Neural cell (in vitro differentiated cells): ENCODE measurements at regions not wholly inside any gene's neighbourhood (a gene's known extent, or its start where the extent isn't known, plus 50 kb on each side); places are given as distances from the start of the nearest gene placed in this dataset.

Experiments
- H2AFZ ChIP-seq: fragments of 200-600, 300-800 bp; sonication (generic), shearing (Covaris generic); 2 replicates; pipeline ENCODE4 v1.6.0; 2014; ENCODE audit warnings: low read depth, mild to moderate bottlenecking, antibody characterized with exemption, low read length, moderate library complexity
- H3F3A ChIP-seq: fragments of 200-600 bp; shearing (Covaris generic); 2 replicates; pipeline ENCODE4 v1.6.1; 2016; ENCODE audit warnings: mild to moderate bottlenecking, moderate library complexity, mixed read lengths, antibody characterized with exemption, low read length; ENCODE audit not compliant: insufficient read depth, poor library complexity, severe bottlenecking
- H3K27ac ChIP-seq: fragments of 200-600, 300-800 bp; sonication (generic), shearing (Covaris generic); 2 replicates; pipeline ENCODE4 v1.5.1; 2014; ENCODE audit warnings: mild to moderate bottlenecking, low read length, moderate library complexity
- H3K27me3 ChIP-seq: fragments of 300-800, 200-600 bp; sonication (generic), shearing (Covaris generic); 2 replicates; pipeline ENCODE4 v1.6.0; 2014; ENCODE audit warnings: mild to moderate bottlenecking, low read depth, low read length, moderate library complexity; ENCODE audit not compliant: insufficient read depth
- H3K36me3 ChIP-seq: fragments of 300-800, 200-600 bp; sonication (generic), shearing (Covaris generic); 2 replicates; pipeline ENCODE4 v1.5.1; 2014; ENCODE audit warnings: mild to moderate bottlenecking, antibody characterized with exemption, low read length, moderate library complexity; ENCODE audit not compliant: insufficient read depth
- H3K4me2 ChIP-seq: fragments of 300-800, 200-600 bp; sonication (generic), shearing (Covaris generic); 2 replicates; pipeline ENCODE4 v1.6.0; 2014; ENCODE audit warnings: mild to moderate bottlenecking, low read length
- H3K4me3 ChIP-seq: fragments of 300-800, 200-600 bp; sonication (generic), shearing (Covaris generic); 2 replicates; pipeline ENCODE4 v1.5.1; 2014; ENCODE audit warnings: mild to moderate bottlenecking, low read length, moderate library complexity
- H3K79me2 ChIP-seq: fragments of 200-600 bp; shearing (Covaris generic); replicated peaks from 2 replicates; pipeline ENCODE4 v1.6.0; 2014; ENCODE audit warnings: mild to moderate bottlenecking, low read length, moderate library complexity; ENCODE audit not compliant: insufficient read depth
- H3K9ac ChIP-seq: fragments of 300-800, 200-600 bp; sonication (generic), shearing (Covaris generic); 2 replicates; pipeline ENCODE4 v1.6.1; 2016; ENCODE audit warnings: mild to moderate bottlenecking, low read length, mixed read lengths
- H3K9me2 ChIP-seq: fragments of 200-600 bp; shearing (Covaris generic); 2 replicates; pipeline ENCODE4 v1.6.1; 2016; ENCODE audit warnings: mild to moderate bottlenecking, low read length, mixed read lengths; ENCODE audit not compliant: insufficient read depth
- H3K9me3 ChIP-seq: fragments of 200-600, 300-800 bp; sonication (generic), shearing (Covaris generic); 2 replicates; pipeline ENCODE4 v1.6.1; 2016; ENCODE audit warnings: mild to moderate bottlenecking, mixed run types, low read length, moderate library complexity, mixed read lengths
- H4K20me1 ChIP-seq: fragments of 200-600 bp; shearing (Covaris generic); 2 replicates; pipeline ENCODE4 v1.6.1; 2016; ENCODE audit warnings: mild to moderate bottlenecking, mixed run types; ENCODE audit not compliant: insufficient read depth
- EP300 ChIP-seq: fragments of 450-650 bp; conservative IDR thresholded peaks from 2 replicates; pipeline ENCODE4 v1.6.1; 2014; ENCODE audit warnings: antibody characterized with exemption, mild to moderate bottlenecking, moderate library complexity; ENCODE audit not compliant: poor library complexity, severe bottlenecking
- EZH2 ChIP-seq: fragments of 200-600, 300-800 bp; shearing (Covaris generic), sonication (generic); IDR thresholded peaks from 2 replicates; pipeline ENCODE4 v1.6.1; 2014; ENCODE audit warnings: antibody characterized with exemption, low read length, borderline replicate concordance, mild to moderate bottlenecking; ENCODE audit not compliant: insufficient read depth, poor library complexity, severe bottlenecking
- MXI1 ChIP-seq: fragments of 450-650 bp; conservative IDR thresholded peaks from 2 replicates; pipeline ENCODE4 v1.6.1; 2014; ENCODE audit warnings: antibody characterized with exemption, mild to moderate bottlenecking; ENCODE audit not compliant: poor library complexity, severe bottlenecking
- POLR2AphosphoS5 ChIP-seq: IDR thresholded peaks from 2 replicates; pipeline ENCODE4 v1.6.1; 2012
- RAD21 ChIP-seq: fragments of 450-650 bp; conservative IDR thresholded peaks from 2 replicates; pipeline ENCODE4 v1.6.1; 2014; ENCODE audit warnings: antibody characterized with exemption, mild to moderate bottlenecking, moderate library complexity
- SMC3 ChIP-seq: fragments of 450-650 bp; conservative IDR thresholded peaks from 2 replicates; pipeline ENCODE4 v1.6.1; 2014; ENCODE audit warnings: antibody characterized with exemption, mild to moderate bottlenecking, moderate library complexity; ENCODE audit not compliant: poor library complexity
- TAF1 ChIP-seq: IDR thresholded peaks from 2 replicates; pipeline ENCODE4 v1.6.1; 2012; ENCODE audit warnings: low read depth
- TF ChIP-seq, protein P1 (sequence below): IDR thresholded peaks from 2 replicates; pipeline ENCODE4 v1.6.1; 2012; ENCODE audit warnings: borderline replicate concordance
- TF ChIP-seq, protein P2 (sequence below): fragments of 450-650 bp; IDR thresholded peaks from 2 replicates; pipeline ENCODE4 v1.5.1; 2014; ENCODE audit warnings: antibody characterized with exemption, mild to moderate bottlenecking, moderate library complexity; ENCODE audit not compliant: poor library complexity, severe bottlenecking

DNA sequence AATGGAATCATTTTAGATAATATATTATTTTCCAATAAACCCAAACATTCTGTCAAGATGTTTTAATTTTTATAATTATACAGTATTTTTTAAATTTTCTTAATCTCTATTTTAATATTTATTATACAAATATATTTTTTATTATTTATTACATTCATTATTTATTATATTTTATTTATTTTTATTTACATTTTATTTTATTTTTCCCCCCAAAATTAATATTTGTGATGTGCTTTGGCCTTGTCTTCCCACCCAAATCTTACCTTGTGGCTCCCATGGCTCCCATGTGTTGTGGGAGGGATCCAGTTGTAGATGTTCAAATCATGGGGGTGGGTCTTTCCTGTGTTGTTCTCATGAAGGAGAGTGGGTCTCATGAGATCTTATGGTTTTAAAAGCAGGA is 382.1 kb downstream of the TLE4 start:
- no peaks in the 10 kb centered on the region for H3K9me3 ChIP-seq
- H3K9ac ChIP-seq = no peak overlapping the region
- H3K4me3 ChIP-seq = no peak overlapping the region
- no peak overlapping the region for H3K27ac ChIP-seq
- no peak for TF ChIP-seq SMC3
- TF ChIP-seq, protein P1, sequence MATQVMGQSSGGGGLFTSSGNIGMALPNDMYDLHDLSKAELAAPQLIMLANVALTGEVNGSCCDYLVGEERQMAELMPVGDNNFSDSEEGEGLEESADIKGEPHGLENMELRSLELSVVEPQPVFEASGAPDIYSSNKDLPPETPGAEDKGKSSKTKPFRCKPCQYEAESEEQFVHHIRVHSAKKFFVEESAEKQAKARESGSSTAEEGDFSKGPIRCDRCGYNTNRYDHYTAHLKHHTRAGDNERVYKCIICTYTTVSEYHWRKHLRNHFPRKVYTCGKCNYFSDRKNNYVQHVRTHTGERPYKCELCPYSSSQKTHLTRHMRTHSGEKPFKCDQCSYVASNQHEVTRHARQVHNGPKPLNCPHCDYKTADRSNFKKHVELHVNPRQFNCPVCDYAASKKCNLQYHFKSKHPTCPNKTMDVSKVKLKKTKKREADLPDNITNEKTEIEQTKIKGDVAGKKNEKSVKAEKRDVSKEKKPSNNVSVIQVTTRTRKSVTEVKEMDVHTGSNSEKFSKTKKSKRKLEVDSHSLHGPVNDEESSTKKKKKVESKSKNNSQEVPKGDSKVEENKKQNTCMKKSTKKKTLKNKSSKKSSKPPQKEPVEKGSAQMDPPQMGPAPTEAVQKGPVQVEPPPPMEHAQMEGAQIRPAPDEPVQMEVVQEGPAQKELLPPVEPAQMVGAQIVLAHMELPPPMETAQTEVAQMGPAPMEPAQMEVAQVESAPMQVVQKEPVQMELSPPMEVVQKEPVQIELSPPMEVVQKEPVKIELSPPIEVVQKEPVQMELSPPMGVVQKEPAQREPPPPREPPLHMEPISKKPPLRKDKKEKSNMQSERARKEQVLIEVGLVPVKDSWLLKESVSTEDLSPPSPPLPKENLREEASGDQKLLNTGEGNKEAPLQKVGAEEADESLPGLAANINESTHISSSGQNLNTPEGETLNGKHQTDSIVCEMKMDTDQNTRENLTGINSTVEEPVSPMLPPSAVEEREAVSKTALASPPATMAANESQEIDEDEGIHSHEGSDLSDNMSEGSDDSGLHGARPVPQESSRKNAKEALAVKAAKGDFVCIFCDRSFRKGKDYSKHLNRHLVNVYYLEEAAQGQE = no peak
- TF ChIP-seq, protein P2, sequence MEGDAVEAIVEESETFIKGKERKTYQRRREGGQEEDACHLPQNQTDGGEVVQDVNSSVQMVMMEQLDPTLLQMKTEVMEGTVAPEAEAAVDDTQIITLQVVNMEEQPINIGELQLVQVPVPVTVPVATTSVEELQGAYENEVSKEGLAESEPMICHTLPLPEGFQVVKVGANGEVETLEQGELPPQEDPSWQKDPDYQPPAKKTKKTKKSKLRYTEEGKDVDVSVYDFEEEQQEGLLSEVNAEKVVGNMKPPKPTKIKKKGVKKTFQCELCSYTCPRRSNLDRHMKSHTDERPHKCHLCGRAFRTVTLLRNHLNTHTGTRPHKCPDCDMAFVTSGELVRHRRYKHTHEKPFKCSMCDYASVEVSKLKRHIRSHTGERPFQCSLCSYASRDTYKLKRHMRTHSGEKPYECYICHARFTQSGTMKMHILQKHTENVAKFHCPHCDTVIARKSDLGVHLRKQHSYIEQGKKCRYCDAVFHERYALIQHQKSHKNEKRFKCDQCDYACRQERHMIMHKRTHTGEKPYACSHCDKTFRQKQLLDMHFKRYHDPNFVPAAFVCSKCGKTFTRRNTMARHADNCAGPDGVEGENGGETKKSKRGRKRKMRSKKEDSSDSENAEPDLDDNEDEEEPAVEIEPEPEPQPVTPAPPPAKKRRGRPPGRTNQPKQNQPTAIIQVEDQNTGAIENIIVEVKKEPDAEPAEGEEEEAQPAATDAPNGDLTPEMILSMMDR = no peak
- no peak for TF ChIP-seq EP300
- no peak for TF ChIP-seq TAF1
- no peak for TF ChIP-seq MXI1
- no peak for TF ChIP-seq RAD21
- no peak for TF ChIP-seq EZH2
- no peak for TF ChIP-seq POLR2AphosphoS5
- no peaks in the 10 kb centered on the region for H3F3A ChIP-seq
- H3K4me2 ChIP-seq = no peak overlapping the region
- H4K20me1 ChIP-seq = no peaks in the 10 kb centered on the region
- no peak overlapping the region for H2AFZ ChIP-seq
- H3K79me2 ChIP-seq = no peaks in the 10 kb centered on the region
- no peaks in the 10 kb centered on the region for H3K9me2 ChIP-seq
- H3K36me3 ChIP-seq = no peaks in the 10 kb centered on the region
- H3K27me3 ChIP-seq = no peaks in the 10 kb centered on the region

DNA sequence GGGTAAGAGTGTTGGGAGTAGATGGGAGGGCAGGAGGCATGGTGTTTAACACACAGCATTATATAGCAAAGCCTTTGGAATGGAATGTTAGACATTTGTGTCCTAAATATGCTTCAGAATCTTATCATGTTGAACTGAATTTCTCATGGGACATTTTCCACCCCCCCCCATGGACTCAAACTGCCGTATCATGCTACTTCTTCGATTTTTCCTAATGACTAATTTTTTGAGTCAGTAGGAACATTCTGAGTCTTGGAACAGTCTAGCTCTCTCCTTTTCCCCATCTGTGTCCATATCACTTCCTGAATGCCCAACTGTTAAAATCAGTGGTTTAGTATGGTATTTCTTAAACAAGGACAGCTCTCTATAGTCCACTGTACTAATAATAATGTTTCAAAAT is 380.6 kb downstream of the TLE4 start:
- Histone ChIP-seq H3K27ac (no peak overlapping the region), H4K20me1 (no peaks in the 10 kb centered on the region), H3K9me3 (no peaks in the 10 kb centered on the region), H3K9me2 (no peaks in the 10 kb centered on the region), H3K36me3 (no peaks in the 10 kb centered on the region), H3K4me2 (no peak overlapping the region), H3K27me3 (peaks cover 2% of the 10 kb centered on the region), H3K9ac (no peak overlapping the region), H3K4me3 (no peak overlapping the region), H3K79me2 (no peaks in the 10 kb centered on the region), H3F3A (no peaks in the 10 kb centered on the region), H2AFZ (no peak overlapping the region)
- no peak for TF ChIP-seq RAD21
- TF ChIP-seq EZH2 = no peak
- TF ChIP-seq, protein P2 = no peak
- TF ChIP-seq MXI1 = no peak
- no peak for TF ChIP-seq EP300
- no peak for TF ChIP-seq POLR2AphosphoS5
- TF ChIP-seq, protein P1 = no peak
- TF ChIP-seq SMC3 = no peak
- TF ChIP-seq TAF1 = no peak
